Natural killer cell treated with Interleukin-12 subunit alpha and Interleukin-12 subunit beta and Interleukin-15 and Interleukin-18, amount 100 ng/mL, for 72 hours (primary cell): ENCODE measurements at regions not wholly inside any gene's neighbourhood (a gene's known extent, or its start where the extent isn't known, plus 50 kb on each side); places are given as distances from the start of the nearest gene placed in this dataset.
A peak's percentile ranks its signal among the peaks of the same experiment; 100 is the strongest.

Source experiments
- ATAC-seq, 2 donors: fragments of 150-1000 bp; cut with Tn5 transposase in 1 of 2; sonication (Bioruptor Pico), chemical (Tn5 transposase) in 1 of 2; 2 replicates each; pipeline ENCODE4 v1.10.0; 2021
- DNase-seq: peaks from one replicate; pipeline ENCODE4 v3.0.0; 2022; ENCODE audit warnings: low spot score
- H3K27ac Mint-ChIP-seq, 2 donors: 1 replicate in 1 of 2; 2 replicates in 1 of 2; pipeline ENCODE4 v1.8.0; 2022; ENCODE audit warnings: mixed read lengths in 2 of 2, mild to moderate bottlenecking in 1 of 2, moderate library complexity in 1 of 2
- H3K27me3 Mint-ChIP-seq, 2 donors: 1 replicate in 1 of 2; 2 replicates in 1 of 2; pipeline ENCODE4 v1.8.0; 2022; ENCODE audit warnings: mixed read lengths in 2 of 2
- H3K36me3 Mint-ChIP-seq: one replicate; pipeline ENCODE4 v1.8.0; 2022; ENCODE audit warnings: mixed read lengths
- H3K4me1 Mint-ChIP-seq, 2 donors: 1 replicate in 1 of 2; 2 replicates in 1 of 2; pipeline ENCODE4 v1.8.0; 2022; ENCODE audit warnings: low read depth in 2 of 2, mixed read lengths in 2 of 2, mild to moderate bottlenecking in 1 of 2
- H3K4me3 Mint-ChIP-seq: one replicate; pipeline ENCODE4 v1.8.0; 2022; ENCODE audit warnings: mixed read lengths
- H3K9me3 Mint-ChIP-seq: 2 replicates; pipeline ENCODE4 v1.8.0; 2022; ENCODE audit warnings: mixed read lengths

- DNase-seq: no peak
- H3K27me3 Mint-ChIP-seq: peaks cover 2 to 31% of the 10 kb centered on the region in 2 donors
- H3K4me1 Mint-ChIP-seq: no peaks in the 10 kb centered on the region
- ATAC-seq: no peak
- H3K9me3 Mint-ChIP-seq: peaks cover 5% of the 10 kb centered on the region
- no peak overlapping the region for H3K27ac Mint-ChIP-seq
- H3K36me3 Mint-ChIP-seq: peaks cover 4% of the 10 kb centered on the region
- H3K4me3 Mint-ChIP-seq: no peak overlapping the region
These were observed 286.4 kb upstream of the C11orf87 start for GRCh38 chr11:109135627-109136026.

GRCh38 chr11:109138196-109138595 is 283.8 kb upstream of the C11orf87 start:
- Mint-ChIP-seq H3K9me3 (peaks cover 10% of the 10 kb centered on the region), H3K36me3 (peaks cover 4% of the 10 kb centered on the region), H3K27ac (no peak overlapping the region), H3K4me1 (no peaks in the 10 kb centered on the region), H3K27me3 (peaks cover 8 to 45% of the 10 kb centered on the region in 2 donors), H3K4me3 (no peak overlapping the region)
- ATAC-seq (no peak), DNase-seq (no peak)

- Mint-ChIP-seq H3K27ac (no peak overlapping the region), H3K4me1 (no peaks in the 10 kb centered on the region), H3K27me3 (peaks cover 11 to 45% of the 10 kb centered on the region in 2 donors), H3K4me3 (no peak overlapping the region), H3K36me3 (peaks cover 4% of the 10 kb centered on the region), H3K9me3 (peaks cover 10% of the 10 kb centered on the region)
- DNase-seq: no peak
- ATAC-seq: no peak
These were observed 281.6 kb upstream of the C11orf87 start for GRCh38 chr11:109140426-109140825.

- DNase-seq (no peak), ATAC-seq (no peak)
- H3K27me3 Mint-ChIP-seq: peaks cover 9 to 39% of the 10 kb centered on the region in 2 donors
- no peak overlapping the region for H3K4me3 Mint-ChIP-seq
- peaks cover 4% of the 10 kb centered on the region for H3K36me3 Mint-ChIP-seq
- H3K4me1 Mint-ChIP-seq: no peaks in the 10 kb centered on the region
- H3K27ac Mint-ChIP-seq: no peak overlapping the region
- peaks cover 4% of the 10 kb centered on the region for H3K9me3 Mint-ChIP-seq
These were observed 281.0 kb upstream of the C11orf87 start for GRCh38 chr11:109140857-109141515.

GRCh38 chr11:109145287-109145686 is 276.7 kb upstream of the C11orf87 start:
- DNase-seq (no peak), ATAC-seq (no peak)
- Mint-ChIP-seq H3K27ac (no peak overlapping the region), H3K4me3 (no peak overlapping the region), H3K27me3 (peaks cover 15 to 29% of the 10 kb centered on the region in 2 donors), H3K4me1 (no peaks in the 10 kb centered on the region), H3K9me3 (peaks cover 8% of the 10 kb centered on the region), H3K36me3 (peaks cover 2% of the 10 kb centered on the region)

- peaks cover 16 to 17% of the 10 kb centered on the region in 2 donors for H3K27me3 Mint-ChIP-seq
- no peak overlapping the region for H3K27ac Mint-ChIP-seq
- ATAC-seq: no peak
These were observed 274.3 kb upstream of the C11orf87 start for GRCh38 chr11:109147726-109148125.

GRCh38 chr11:109148669-109149068 is 273.3 kb upstream of the C11orf87 start:
- Mint-ChIP-seq H3K4me1 (no peaks in the 10 kb centered on the region), H3K9me3 (peaks cover 3% of the 10 kb centered on the region), H3K4me3 (no peak overlapping the region), H3K27me3 (peaks cover 11 to 15% of the 10 kb centered on the region in 2 donors), H3K27ac (no peak overlapping the region), H3K36me3 (no peaks in the 10 kb centered on the region)
- no peak for DNase-seq
- no peak for ATAC-seq

More at GRCh38 chr11:109147726-109148125, 274.3 kb upstream of the C11orf87 start:
- H3K9me3 Mint-ChIP-seq: peaks cover 5% of the 10 kb centered on the region
- H3K4me3 Mint-ChIP-seq: no peak overlapping the region
- DNase-seq: no peak
- H3K36me3 Mint-ChIP-seq: no peaks in the 10 kb centered on the region
- H3K4me1 Mint-ChIP-seq: no peaks in the 10 kb centered on the region

- no peak overlapping the region for H3K27ac Mint-ChIP-seq
- peaks cover 6% of the 10 kb centered on the region for H3K9me3 Mint-ChIP-seq
- ATAC-seq (no peak), DNase-seq (no peak)
- no peak overlapping the region for H3K4me3 Mint-ChIP-seq
- no peaks in the 10 kb centered on the region for H3K4me1 Mint-ChIP-seq
- peaks cover 11 to 12% of the 10 kb centered on the region in 2 donors for H3K27me3 Mint-ChIP-seq
- H3K36me3 Mint-ChIP-seq: no peaks in the 10 kb centered on the region
These were observed 271.4 kb upstream of the C11orf87 start for GRCh38 chr11:109150581-109150980.

- Mint-ChIP-seq H3K9me3 (peaks cover 8% of the 10 kb centered on the region), H3K4me1 (no peaks in the 10 kb centered on the region), H3K4me3 (no peak overlapping the region), H3K36me3 (no peaks in the 10 kb centered on the region), H3K27me3 (peaks cover 6 to 7% of the 10 kb centered on the region in 2 donors), H3K27ac (no peak overlapping the region)
- no peak for DNase-seq
- ATAC-seq: no peak
These were observed 268.2 kb upstream of the C11orf87 start for GRCh38 chr11:109153836-109154235.

- H3K36me3 Mint-ChIP-seq: no peaks in the 10 kb centered on the region
- H3K4me1 Mint-ChIP-seq: no peaks in the 10 kb centered on the region
- H3K4me3 Mint-ChIP-seq: no peak overlapping the region
- ATAC-seq (no peak), DNase-seq (no peak)
- peaks cover 11% of the 10 kb centered on the region for H3K9me3 Mint-ChIP-seq
- H3K27ac Mint-ChIP-seq: no peak overlapping the region
- peaks cover 9 to 11% of the 10 kb centered on the region in 2 donors for H3K27me3 Mint-ChIP-seq
These were observed 266.7 kb upstream of the C11orf87 start for GRCh38 chr11:109155291-109155690.

GRCh38 chr11:109165035-109165434 is 257.0 kb upstream of the C11orf87 start:
- DNase-seq (no peak), ATAC-seq (no peak)
- Mint-ChIP-seq H3K27me3 (peaks cover 4 to 5% of the 10 kb centered on the region in 2 donors), H3K27ac (no peak overlapping the region), H3K36me3 (no peaks in the 10 kb centered on the region), H3K9me3 (peaks cover 5% of the 10 kb centered on the region), H3K4me1 (no peaks in the 10 kb centered on the region), H3K4me3 (no peak overlapping the region)

GRCh38 chr11:109166441-109166840 is 255.5 kb upstream of the C11orf87 start:
- no peaks in the 10 kb centered on the region for H3K9me3 Mint-ChIP-seq
- H3K4me1 Mint-ChIP-seq: no peaks in the 10 kb centered on the region
- ATAC-seq (no peak), DNase-seq (no peak)
- H3K27ac Mint-ChIP-seq: no peak overlapping the region
- H3K36me3 Mint-ChIP-seq: no peaks in the 10 kb centered on the region
- no peak overlapping the region for H3K4me3 Mint-ChIP-seq
- no peaks in the 10 kb centered on the region for H3K27me3 Mint-ChIP-seq

- DNase-seq (no peak), ATAC-seq (peak; percentile 9 to 60)
- Mint-ChIP-seq H3K27ac (no peak overlapping the region), H3K4me3 (no peak overlapping the region), H3K36me3 (no peaks in the 10 kb centered on the region), H3K4me1 (no peaks in the 10 kb centered on the region), H3K9me3 (no peaks in the 10 kb centered on the region), H3K27me3 (peaks cover 2 to 20% of the 10 kb centered on the region in 2 donors)
These were observed 248.5 kb upstream of the C11orf87 start for GRCh38 chr11:109173504-109173903.

GRCh38 chr11:109184376-109184775 is 237.6 kb upstream of the C11orf87 start:
- Mint-ChIP-seq H3K27me3 (no peaks in the 10 kb centered on the region), H3K27ac (no peak overlapping the region), H3K4me3 (no peak overlapping the region), H3K36me3 (no peaks in the 10 kb centered on the region), H3K4me1 (no peaks in the 10 kb centered on the region), H3K9me3 (no peaks in the 10 kb centered on the region)
- no peak for ATAC-seq
- no peak for DNase-seq

- Mint-ChIP-seq H3K27me3 (peaks cover 0 to 7% of the 10 kb centered on the region in 2 donors), H3K9me3 (peaks cover 8% of the 10 kb centered on the region), H3K27ac (no peak overlapping the region), H3K36me3 (peaks cover 11% of the 10 kb centered on the region), H3K4me1 (no peaks in the 10 kb centered on the region), H3K4me3 (no peak overlapping the region)
- ATAC-seq: no peak
- no peak for DNase-seq
These were observed 229.1 kb upstream of the C11orf87 start for GRCh38 chr11:109192864-109193263.
